Islet precursor cell (in vitro differentiated cells): ENCODE measurements at regions not wholly inside any gene's neighbourhood (a gene's known extent, or its start where the extent isn't known, plus 50 kb on each side); places are given as distances from the start of the nearest gene placed in this dataset.

Experiments
- DNase-seq: peaks from one replicate; pipeline ENCODE4 v3.0.0-alpha.2; 2018

- DNase-seq, result no peak
These were observed 1121.8 kb downstream of the ROBO2 start for GRCh38 chr3:78161736-78162135.

GRCh38 chr3:78163379-78163778 is 1123.5 kb downstream of the ROBO2 start:
- DNase-seq, result no peak

- no peak for DNase-seq
These were observed 1126.0 kb downstream of the ROBO2 start for GRCh38 chr3:78165876-78166275.

- DNase-seq, result no peak
These were observed 1134.9 kb downstream of the ROBO2 start for GRCh38 chr3:78174821-78175220.

GRCh38 chr3:78176869-78177268 is 1137.0 kb downstream of the ROBO2 start:
- DNase-seq, result no peak

GRCh38 chr3:78177780-78178179 is 1137.9 kb downstream of the ROBO2 start:
- DNase-seq, result no peak

GRCh38 chr3:78178209-78178608 is 1138.3 kb downstream of the ROBO2 start:
- DNase-seq, result no peak

- DNase-seq, result no peak
These were observed 1139.0 kb downstream of the ROBO2 start for GRCh38 chr3:78178740-78179363.

- no peak for DNase-seq
These were observed 1144.2 kb downstream of the ROBO2 start for GRCh38 chr3:78183906-78184599.

GRCh38 chr3:78186404-78186803 is 1146.5 kb downstream of the ROBO2 start:
- no peak for DNase-seq

- DNase-seq, result no peak
These were observed 1161.2 kb downstream of the ROBO2 start for GRCh38 chr3:78201091-78201490.

- DNase-seq, result peak; percentile 53
These were observed 1165.1 kb downstream of the ROBO2 start for GRCh38 chr3:78204977-78205376.

GRCh38 chr3:78221300-78221699 is 1181.4 kb downstream of the ROBO2 start:
- peak; percentile 54 for DNase-seq

- DNase-seq, result peak; percentile 73
These were observed 1181.9 kb downstream of the ROBO2 start for GRCh38 chr3:78221796-78222195.

- no peak for DNase-seq
These were observed 1195.9 kb downstream of the ROBO2 start for GRCh38 chr3:78235841-78236240.

- DNase-seq, result no peak
These were observed 1198.9 kb downstream of the ROBO2 start for GRCh38 chr3:78238811-78239210.

GRCh38 chr3:78242724-78243123 is 1202.8 kb downstream of the ROBO2 start:
- DNase-seq, result no peak

- DNase-seq, result no peak
These were observed 1204.2 kb downstream of the ROBO2 start for GRCh38 chr3:78244136-78244535.

GRCh38 chr3:78249294-78249693 is 1209.4 kb downstream of the ROBO2 start:
- DNase-seq, result no peak

- DNase-seq, result no peak
These were observed 1214.0 kb downstream of the ROBO2 start for GRCh38 chr3:78253860-78254259.

- no peak for DNase-seq
These were observed 1215.5 kb downstream of the ROBO2 start for GRCh38 chr3:78255403-78255802.

GRCh38 chr3:78256123-78256522 is 1216.2 kb downstream of the ROBO2 start:
- DNase-seq, result no peak

- no peak for DNase-seq
These were observed 1218.1 kb downstream of the ROBO2 start for GRCh38 chr3:78257951-78258530.

GRCh38 chr3:78258798-78259197 is 1218.9 kb downstream of the ROBO2 start:
- peak; percentile 56 for DNase-seq
